Endothelial cell (in vitro differentiated cells): ENCODE measurements at regions not wholly inside any gene's neighbourhood (a gene's known extent, or its start where the extent isn't known, plus 50 kb on each side); places are given as distances from the start of the nearest gene placed in this dataset.

Source experiments
- DNase-seq: peaks from one replicate; pipeline ENCODE4 v3.0.0; 2021; ENCODE audit warnings: low spot score
- H3K27ac Mint-ChIP-seq: one replicate; pipeline ENCODE4 v1.8.0; 2021; ENCODE audit warnings: mixed read lengths, inconsistent platforms; ENCODE audit not compliant: unreplicated experiment
- H3K27me3 Mint-ChIP-seq: one replicate; pipeline ENCODE4 v1.8.0; 2021; ENCODE audit warnings: mild to moderate bottlenecking, moderate library complexity, mixed read lengths, inconsistent platforms; ENCODE audit not compliant: unreplicated experiment
- H3K36me3 Mint-ChIP-seq: one replicate; pipeline ENCODE4 v1.8.0; 2021; ENCODE audit warnings: mild to moderate bottlenecking, low read depth, mixed read lengths, inconsistent platforms; ENCODE audit not compliant: unreplicated experiment
- H3K4me1 Mint-ChIP-seq: one replicate; pipeline ENCODE4 v1.8.0; 2021; ENCODE audit warnings: mild to moderate bottlenecking, mixed read lengths, inconsistent platforms; ENCODE audit not compliant: unreplicated experiment
- H3K4me3 Mint-ChIP-seq: one replicate; pipeline ENCODE4 v1.8.0; 2021; ENCODE audit warnings: mild to moderate bottlenecking, mixed read lengths, inconsistent platforms; ENCODE audit not compliant: unreplicated experiment
- H3K9me3 Mint-ChIP-seq: one replicate; pipeline ENCODE4 v1.8.0; 2021; ENCODE audit warnings: mixed read lengths, inconsistent platforms; ENCODE audit not compliant: unreplicated experiment
- CTCF ChIP-seq: fragments of 200-600 bp; sonication (generic); IDR thresholded peaks from one replicate; pipeline ENCODE4 v1.5.0; 2021; ENCODE audit warnings: antibody characterized with exemption; ENCODE audit not compliant: unreplicated experiment

- no peak for DNase-seq
- no peaks in the 10 kb centered on the region for H3K4me1 Mint-ChIP-seq
Measured at GRCh38 chr7:81094952-81095351, 176.1 kb upstream of the SEMA3C start.

GRCh38 chr7:81081616-81082015, 162.8 kb upstream of the SEMA3C start:
- no peaks in the 10 kb centered on the region for H3K36me3 Mint-ChIP-seq
- no peak overlapping the region for H3K4me3 Mint-ChIP-seq
- no peaks in the 10 kb centered on the region for H3K9me3 Mint-ChIP-seq
- no peak for TF ChIP-seq CTCF
- DNase-seq: no peak
- no peak overlapping the region for H3K27ac Mint-ChIP-seq
- no peaks in the 10 kb centered on the region for H3K27me3 Mint-ChIP-seq
- no peaks in the 10 kb centered on the region for H3K4me1 Mint-ChIP-seq

More at GRCh38 chr7:81094952-81095351, 176.1 kb upstream of the SEMA3C start:
- H3K9me3 Mint-ChIP-seq: no peaks in the 10 kb centered on the region
- no peak overlapping the region for H3K4me3 Mint-ChIP-seq
- no peak for TF ChIP-seq CTCF
- H3K27ac Mint-ChIP-seq: no peak overlapping the region
- H3K36me3 Mint-ChIP-seq: no peaks in the 10 kb centered on the region
- H3K27me3 Mint-ChIP-seq: no peaks in the 10 kb centered on the region

- Mint-ChIP-seq H3K4me3 (no peak overlapping the region), H3K4me1 (no peaks in the 10 kb centered on the region), H3K9me3 (no peaks in the 10 kb centered on the region), H3K27me3 (no peaks in the 10 kb centered on the region), H3K36me3 (no peaks in the 10 kb centered on the region), H3K27ac (no peak overlapping the region)
- DNase-seq: no peak
- TF ChIP-seq CTCF: no peak
Measured at GRCh38 chr7:81080553-81080952, 161.7 kb upstream of the SEMA3C start.

GRCh38 chr7:81079746-81080145, 160.9 kb upstream of the SEMA3C start:
- no peak for DNase-seq
- no peaks in the 10 kb centered on the region for H3K27me3 Mint-ChIP-seq
- no peaks in the 10 kb centered on the region for H3K4me1 Mint-ChIP-seq
- no peak overlapping the region for H3K27ac Mint-ChIP-seq
- H3K36me3 Mint-ChIP-seq: no peaks in the 10 kb centered on the region
- no peak overlapping the region for H3K4me3 Mint-ChIP-seq
- no peaks in the 10 kb centered on the region for H3K9me3 Mint-ChIP-seq
- no peak for TF ChIP-seq CTCF

- H3K4me1 Mint-ChIP-seq: no peaks in the 10 kb centered on the region
- H3K9me3 Mint-ChIP-seq: no peaks in the 10 kb centered on the region
- no peak for DNase-seq
- no peak for TF ChIP-seq CTCF
- H3K4me3 Mint-ChIP-seq: no peak overlapping the region
- no peaks in the 10 kb centered on the region for H3K36me3 Mint-ChIP-seq
- no peaks in the 10 kb centered on the region for H3K27me3 Mint-ChIP-seq
- no peak overlapping the region for H3K27ac Mint-ChIP-seq
Measured at GRCh38 chr7:81075150-81075549, 156.3 kb upstream of the SEMA3C start.
